Epithelial cell of proximal tubule (primary cell): ENCODE measurements at regions not wholly inside any gene's neighbourhood (a gene's known extent, or its start where the extent isn't known, plus 50 kb on each side); places are given as distances from the start of the nearest gene placed in this dataset.

Source experiments
- DNase-seq: peaks from one replicate; pipeline ENCODE4 v3.0.0-alpha.2; 2011; ENCODE audit warnings: low read depth
- H3K4me3 ChIP-seq: 2 replicates; pipeline ENCODE4 v1.5.1; 2011; ENCODE audit warnings: low read depth, mild to moderate bottlenecking, low read length
- TF ChIP-seq, protein P1 (sequence below): conservative IDR thresholded peaks from 2 replicates; pipeline ENCODE4 v1.5.1; 2012; ENCODE audit warnings: low read depth, mild to moderate bottlenecking, low read length

- TF ChIP-seq, protein P1, sequence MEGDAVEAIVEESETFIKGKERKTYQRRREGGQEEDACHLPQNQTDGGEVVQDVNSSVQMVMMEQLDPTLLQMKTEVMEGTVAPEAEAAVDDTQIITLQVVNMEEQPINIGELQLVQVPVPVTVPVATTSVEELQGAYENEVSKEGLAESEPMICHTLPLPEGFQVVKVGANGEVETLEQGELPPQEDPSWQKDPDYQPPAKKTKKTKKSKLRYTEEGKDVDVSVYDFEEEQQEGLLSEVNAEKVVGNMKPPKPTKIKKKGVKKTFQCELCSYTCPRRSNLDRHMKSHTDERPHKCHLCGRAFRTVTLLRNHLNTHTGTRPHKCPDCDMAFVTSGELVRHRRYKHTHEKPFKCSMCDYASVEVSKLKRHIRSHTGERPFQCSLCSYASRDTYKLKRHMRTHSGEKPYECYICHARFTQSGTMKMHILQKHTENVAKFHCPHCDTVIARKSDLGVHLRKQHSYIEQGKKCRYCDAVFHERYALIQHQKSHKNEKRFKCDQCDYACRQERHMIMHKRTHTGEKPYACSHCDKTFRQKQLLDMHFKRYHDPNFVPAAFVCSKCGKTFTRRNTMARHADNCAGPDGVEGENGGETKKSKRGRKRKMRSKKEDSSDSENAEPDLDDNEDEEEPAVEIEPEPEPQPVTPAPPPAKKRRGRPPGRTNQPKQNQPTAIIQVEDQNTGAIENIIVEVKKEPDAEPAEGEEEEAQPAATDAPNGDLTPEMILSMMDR, result no peak
These were observed 442.1 kb upstream of the SULF2 start for GRCh38 chr20:48227381-48227780.

GRCh38 chr20:48226642-48227041 lies 441.4 kb upstream of the SULF2 start:
- DNase-seq, result no peak
- no peak overlapping the region for H3K4me3 ChIP-seq
- TF ChIP-seq, protein P1, result no peak

More at GRCh38 chr20:48227381-48227780, 442.1 kb upstream of the SULF2 start:
- DNase-seq, result no peak
- H3K4me3 ChIP-seq, result no peak overlapping the region

DNA sequence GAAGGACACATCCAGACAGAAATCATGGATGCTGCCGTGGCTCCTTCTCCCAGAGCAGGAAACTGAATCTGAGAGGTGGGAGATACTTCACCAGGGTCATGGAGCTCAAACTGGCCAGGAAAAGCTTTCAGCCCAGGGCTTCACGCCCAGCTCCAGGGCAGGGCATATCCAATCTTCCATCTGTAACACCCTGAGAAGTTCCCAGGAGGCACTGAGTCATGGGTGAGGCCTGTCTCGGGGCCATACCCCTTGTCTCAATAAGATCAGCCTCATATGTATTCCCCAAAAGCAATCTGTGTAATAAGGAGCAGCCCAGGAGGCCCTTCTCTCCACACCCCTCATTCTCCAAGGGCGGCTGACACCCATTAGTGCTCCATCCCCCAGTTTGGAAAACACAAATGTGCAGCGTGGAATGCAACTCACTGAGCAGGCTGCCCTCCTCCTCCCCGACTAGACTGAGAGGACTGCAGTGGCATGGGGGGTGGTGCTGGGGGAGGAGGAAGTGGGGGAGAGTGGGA lies 439.3 kb upstream of the SULF2 start:
- TF ChIP-seq, protein P1, result no peak
- H3K4me3 ChIP-seq, result no peak overlapping the region
- no peak for DNase-seq

- TF ChIP-seq, protein P1, result no peak
- no peak for DNase-seq
- H3K4me3 ChIP-seq, result no peak overlapping the region
These were observed 438.4 kb upstream of the SULF2 start for GRCh38 chr20:48223715-48224114.

- TF ChIP-seq, protein P1, result no peak
- no peak for DNase-seq
- no peak overlapping the region for H3K4me3 ChIP-seq
These were observed 437.4 kb upstream of the SULF2 start for GRCh38 chr20:48222595-48223180.

DNA sequence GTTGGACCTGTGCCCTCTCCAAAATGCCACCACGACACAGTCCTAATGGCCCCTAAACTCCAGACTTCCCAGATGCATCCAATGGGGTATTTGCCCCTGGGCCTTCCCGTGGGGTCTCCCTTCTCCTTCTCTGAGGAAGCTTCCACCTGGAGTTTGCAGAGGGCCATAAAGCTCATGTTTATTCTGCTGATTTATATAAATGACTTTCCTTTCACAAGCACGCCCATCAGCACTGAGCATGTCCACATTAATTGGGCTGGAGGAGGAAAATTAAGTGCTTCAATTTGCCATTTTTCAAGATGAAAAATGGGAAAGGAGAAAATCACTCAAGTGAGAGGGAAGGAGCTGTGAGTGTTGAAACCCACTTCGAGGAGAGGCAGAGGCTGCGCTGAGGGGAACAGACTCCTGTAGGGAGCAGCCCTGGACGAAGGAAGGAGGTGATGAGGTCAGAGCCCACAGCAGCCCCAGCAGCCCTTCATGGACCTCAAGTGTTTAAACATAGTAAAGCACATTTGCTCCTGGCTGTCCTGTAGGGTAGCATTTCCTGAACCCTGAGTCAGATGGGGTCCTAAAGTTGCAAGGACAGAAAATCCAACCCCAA lies 434.9 kb upstream of the SULF2 start:
- DNase-seq, result no peak
- no peak overlapping the region for H3K4me3 ChIP-seq
- TF ChIP-seq, protein P1, result no peak

DNA sequence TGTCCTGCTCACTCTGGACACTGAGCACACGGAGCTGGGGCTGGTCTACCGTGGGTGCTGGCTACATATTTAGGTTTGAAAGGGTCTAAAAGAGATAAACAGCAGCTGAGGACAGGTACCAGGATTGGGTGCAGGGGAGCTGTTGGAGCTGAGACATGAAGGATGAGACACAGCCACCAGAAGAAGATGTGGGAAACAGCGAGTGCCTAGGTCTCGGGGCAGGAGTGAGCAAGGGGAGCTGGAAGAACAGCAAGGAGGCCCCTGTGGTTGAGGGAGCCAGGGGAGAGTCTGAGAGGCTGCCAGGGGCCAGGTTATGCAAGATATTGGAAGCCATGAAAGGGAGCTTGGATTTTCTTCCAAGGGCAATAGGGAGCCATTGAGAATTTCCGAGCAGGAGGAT lies 434.0 kb upstream of the SULF2 start:
- no peak for DNase-seq
- TF ChIP-seq, protein P1, result no peak

More for the DNA sequence above, 434.0 kb upstream of the SULF2 start:
- H3K4me3 ChIP-seq, result no peak overlapping the region
